Peyer's patch (tissue), 4 donors: ENCODE measurements at regions not wholly inside any gene's neighbourhood (a gene's known extent, or its start where the extent isn't known, plus 50 kb on each side); places are given as distances from the start of the nearest gene placed in this dataset.

Experiments used
- DNase-seq, 3 donors: peaks; one replicate each; pipeline ENCODE4 v3.0.0-alpha.2; 2017 to 2019
- H3K27ac ChIP-seq, 4 donors: fragments of 200-600 bp; sonication (generic); one replicate each; pipeline ENCODE4 v1.5.1; 2016 to 2019
- H3K27me3 ChIP-seq, 2 donors: fragments of 200-600 bp; sonication (generic); one replicate each; pipeline ENCODE4 v1.5.1; 2019
- H3K36me3 ChIP-seq, 3 donors: fragments of 200-600 bp; sonication (generic); one replicate each; pipeline ENCODE4 v1.5.1; 2016 to 2019
- H3K4me1 ChIP-seq, 4 donors: fragments of 200-600 bp; sonication (generic); one replicate each; pipeline ENCODE4 v1.5.1; 2016 to 2019
- H3K4me3 ChIP-seq, 4 donors: fragments of 200-600 bp; sonication (generic); 1 replicate in 3 of 4; 2 replicates in 1 of 4; pipeline ENCODE4 v1.5.1; 2016 to 2019; ENCODE audit warnings: mild to moderate bottlenecking in 1 of 4
- H3K9me3 ChIP-seq, 4 donors: fragments of 200-600 bp; sonication (generic); one replicate each; pipeline ENCODE4 v1.5.1; 2016 to 2019; ENCODE audit warnings: mild to moderate bottlenecking in 1 of 4
- POLR2A ChIP-seq, 2 donors: fragments of 450-650 bp; IDR thresholded peaks; one replicate each; pipeline ENCODE4 v1.5.1; 2017; ENCODE audit warnings: antibody characterized with exemption in 2 of 2, mild to moderate bottlenecking in 2 of 2, moderate library complexity in 2 of 2
- TF ChIP-seq, protein P1 (sequence below), 6 experiments: fragments of 450-650 bp in 4 of 6; fragments of 200-600 bp in 2 of 6; sonication (generic) in 1 of 6; IDR thresholded peaks; one replicate each; pipeline ENCODE4 v1.5.1; 2017 to 2019; ENCODE audit warnings: antibody characterized with exemption in 6 of 6, mild to moderate bottlenecking in 3 of 6, moderate library complexity in 1 of 6

DNA sequence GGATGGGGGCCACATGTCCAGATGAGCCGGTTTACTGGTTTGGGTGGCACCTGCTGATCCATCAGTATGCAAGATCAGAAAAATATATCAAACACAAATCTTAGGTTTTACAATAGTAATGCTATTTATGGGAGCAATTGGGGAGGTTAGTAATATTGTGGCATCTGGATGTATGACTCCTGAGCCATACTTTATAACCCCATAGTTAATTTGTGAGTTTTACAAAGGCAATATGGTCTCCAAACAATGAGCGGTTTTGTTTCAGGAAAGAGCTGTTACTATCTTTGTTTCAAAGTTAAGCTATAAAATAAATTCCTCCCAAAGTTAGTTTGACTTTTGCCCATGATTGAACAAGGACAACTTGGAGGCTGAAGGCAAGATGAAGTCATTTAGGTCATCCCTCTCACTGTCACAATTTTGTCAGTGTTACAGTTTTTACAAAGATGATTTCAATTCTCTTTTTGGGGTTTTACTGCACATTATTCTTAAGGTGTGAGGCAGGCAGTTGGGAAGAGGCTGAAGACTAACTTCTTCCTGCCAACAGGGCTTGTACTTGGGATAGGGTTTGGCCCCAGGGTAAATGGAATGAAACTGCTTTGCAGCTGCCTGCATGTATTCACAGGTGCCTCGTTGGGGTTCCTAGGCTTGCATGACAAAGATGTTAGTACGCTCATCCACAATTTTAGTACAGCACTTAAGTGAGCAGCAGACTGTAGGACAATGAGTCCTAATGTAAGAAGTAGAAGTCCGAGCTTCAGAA, 296.6 kb upstream of the NDN start:
- Histone ChIP-seq H3K4me3 (no peak overlapping the region), H3K27ac (no peak overlapping the region), H3K36me3 (no peaks in the 10 kb centered on the region), H3K4me1 (no peaks in the 10 kb centered on the region), H3K9me3 (no peaks in the 10 kb centered on the region), H3K27me3 (no peaks in the 10 kb centered on the region)
- no peak for DNase-seq
- TF ChIP-seq, protein P1, sequence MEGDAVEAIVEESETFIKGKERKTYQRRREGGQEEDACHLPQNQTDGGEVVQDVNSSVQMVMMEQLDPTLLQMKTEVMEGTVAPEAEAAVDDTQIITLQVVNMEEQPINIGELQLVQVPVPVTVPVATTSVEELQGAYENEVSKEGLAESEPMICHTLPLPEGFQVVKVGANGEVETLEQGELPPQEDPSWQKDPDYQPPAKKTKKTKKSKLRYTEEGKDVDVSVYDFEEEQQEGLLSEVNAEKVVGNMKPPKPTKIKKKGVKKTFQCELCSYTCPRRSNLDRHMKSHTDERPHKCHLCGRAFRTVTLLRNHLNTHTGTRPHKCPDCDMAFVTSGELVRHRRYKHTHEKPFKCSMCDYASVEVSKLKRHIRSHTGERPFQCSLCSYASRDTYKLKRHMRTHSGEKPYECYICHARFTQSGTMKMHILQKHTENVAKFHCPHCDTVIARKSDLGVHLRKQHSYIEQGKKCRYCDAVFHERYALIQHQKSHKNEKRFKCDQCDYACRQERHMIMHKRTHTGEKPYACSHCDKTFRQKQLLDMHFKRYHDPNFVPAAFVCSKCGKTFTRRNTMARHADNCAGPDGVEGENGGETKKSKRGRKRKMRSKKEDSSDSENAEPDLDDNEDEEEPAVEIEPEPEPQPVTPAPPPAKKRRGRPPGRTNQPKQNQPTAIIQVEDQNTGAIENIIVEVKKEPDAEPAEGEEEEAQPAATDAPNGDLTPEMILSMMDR (IDR thresholded peaks at IDR 0.05), result no peak
- TF ChIP-seq POLR2A (IDR thresholded peaks at IDR 0.05), result no peak

DNA sequence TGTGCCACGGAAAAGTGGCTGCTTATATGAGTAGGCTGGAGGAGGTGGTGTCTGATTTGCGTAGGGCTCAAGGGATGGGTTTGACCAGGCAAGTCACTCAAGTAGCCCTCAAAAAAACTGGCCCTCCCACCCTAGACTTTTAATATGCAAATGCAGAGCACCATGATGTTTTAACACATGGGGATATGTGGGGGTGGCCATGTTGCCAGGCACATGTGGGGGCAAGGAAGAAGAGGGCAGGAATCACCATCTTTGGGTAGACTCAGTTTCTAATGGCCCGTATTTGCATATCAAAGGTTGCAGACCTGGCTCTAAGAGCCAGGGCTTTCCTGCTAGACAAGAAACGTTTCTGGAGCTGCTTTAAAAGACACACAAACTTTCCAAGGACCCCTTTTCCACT, 307.2 kb upstream of the NDN start:
- no peaks in the 10 kb centered on the region for H3K9me3 ChIP-seq
- no peak for DNase-seq
- no peak overlapping the region for H3K27ac ChIP-seq
- H3K4me1 ChIP-seq, result no peaks in the 10 kb centered on the region
- no peak for TF ChIP-seq POLR2A (IDR thresholded peaks at IDR 0.05)
- TF ChIP-seq, protein P1 (IDR thresholded peaks at IDR 0.05), result no peak
- no peaks in the 10 kb centered on the region for H3K36me3 ChIP-seq
- no peaks in the 10 kb centered on the region for H3K27me3 ChIP-seq
- no peak overlapping the region for H3K4me3 ChIP-seq

GRCh38 chr15:23998056-23998455, 311.0 kb upstream of the NDN start:
- Histone ChIP-seq H3K36me3 (no peaks in the 10 kb centered on the region), H3K27ac (no peak overlapping the region), H3K4me3 (no peak overlapping the region), H3K4me1 (no peaks in the 10 kb centered on the region), H3K27me3 (no peaks in the 10 kb centered on the region), H3K9me3 (no peaks in the 10 kb centered on the region)
- no peak for TF ChIP-seq POLR2A (IDR thresholded peaks at IDR 0.05)
- TF ChIP-seq, protein P1 (IDR thresholded peaks at IDR 0.05), result no peak
- no peak for DNase-seq

- H3K27me3 ChIP-seq, result no peaks in the 10 kb centered on the region
- no peaks in the 10 kb centered on the region for H3K4me1 ChIP-seq
- TF ChIP-seq POLR2A (IDR thresholded peaks at IDR 0.05), result no peak
- TF ChIP-seq, protein P1 (IDR thresholded peaks at IDR 0.05), result no peak
- no peak overlapping the region for H3K27ac ChIP-seq
- no peak for DNase-seq
- H3K9me3 ChIP-seq, result peaks cover 0 to 4% (median 0%) of the 10 kb centered on the region in 4 donors
- H3K36me3 ChIP-seq, result no peaks in the 10 kb centered on the region
- H3K4me3 ChIP-seq, result no peak overlapping the region
Observed at GRCh38 chr15:24008476-24008875, 321.4 kb upstream of the NDN start.

DNA sequence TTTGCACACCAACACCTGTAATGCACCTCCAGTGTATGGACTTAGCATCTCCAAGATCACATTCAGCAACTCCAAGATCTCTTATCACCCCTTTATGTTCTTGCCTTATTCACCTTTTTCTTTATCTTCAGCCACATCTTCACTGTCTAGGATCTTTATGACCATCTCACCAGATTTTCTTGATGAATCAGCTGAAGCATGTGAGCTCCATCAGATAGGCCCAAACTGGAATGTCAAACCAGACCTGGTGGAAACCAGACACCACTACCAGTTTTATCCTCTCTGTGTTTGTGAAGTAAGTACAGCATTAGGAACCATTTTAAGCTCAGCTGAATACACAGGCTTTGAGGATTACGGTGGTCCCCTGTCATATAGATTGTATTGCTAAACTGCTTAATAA, 330.4 kb upstream of the NDN start:
- DNase-seq, result no peak
- Histone ChIP-seq H3K4me3 (no peak overlapping the region), H3K36me3 (no peaks in the 10 kb centered on the region)

More for the DNA sequence above, 330.4 kb upstream of the NDN start:
- H3K4me1 ChIP-seq, result no peaks in the 10 kb centered on the region
- TF ChIP-seq, protein P1 (IDR thresholded peaks at IDR 0.05), result no peak
- TF ChIP-seq POLR2A (IDR thresholded peaks at IDR 0.05), result no peak
- no peak overlapping the region for H3K27ac ChIP-seq
- no peaks in the 10 kb centered on the region for H3K27me3 ChIP-seq
- peaks cover 0 to 3% (median 0%) of the 10 kb centered on the region in 4 donors for H3K9me3 ChIP-seq
